Activated CD4-positive, alpha-beta T cell treated with anti-CD3 and anti-CD28 coated beads, Interleukin-2, amount 50 U/mL, for 4 hours (primary cell): ENCODE measurements at regions not wholly inside any gene's neighbourhood (a gene's known extent, or its start where the extent isn't known, plus 50 kb on each side); places are given as distances from the start of the nearest gene placed in this dataset.
A peak's percentile ranks its signal among the peaks of the same experiment; 100 is the strongest.

Experiments
- DNase-seq, 2 experiments: peaks; one replicate each; pipeline ENCODE4 v3.0.0-alpha.2; 2020

GRCh38 chr7:155182406-155182970 is 112.4 kb downstream of the HTR5A start:
- no peak for DNase-seq

GRCh38 chr7:155183655-155184054 is 113.5 kb downstream of the HTR5A start:
- DNase-seq = no peak

- no peak for DNase-seq
These were observed 112.8 kb upstream of the INSIG1 start for GRCh38 chr7:155184923-155185322.

- no peak for DNase-seq
These were observed 110.5 kb upstream of the INSIG1 start for GRCh38 chr7:155187061-155187785.

GRCh38 chr7:155188357-155188756 is 109.3 kb upstream of the INSIG1 start:
- DNase-seq = no peak

- no peak for DNase-seq
These were observed 108.7 kb upstream of the INSIG1 start for GRCh38 chr7:155188821-155189581.

- DNase-seq = no peak
These were observed 108.1 kb upstream of the INSIG1 start for GRCh38 chr7:155189590-155189989.

GRCh38 chr7:155190688-155191087 is 107.0 kb upstream of the INSIG1 start:
- DNase-seq = peak; percentile 61

- DNase-seq = no peak
These were observed 106.5 kb upstream of the INSIG1 start for GRCh38 chr7:155191137-155191536.

GRCh38 chr7:155191901-155192478 is 105.7 kb upstream of the INSIG1 start:
- no peak for DNase-seq

- DNase-seq = no peak
These were observed 104.6 kb upstream of the INSIG1 start for GRCh38 chr7:155192961-155193640.

GRCh38 chr7:155193716-155194115 is 104.0 kb upstream of the INSIG1 start:
- no peak for DNase-seq

- no peak for DNase-seq
These were observed 103.1 kb upstream of the INSIG1 start for GRCh38 chr7:155194382-155195140.

- DNase-seq = no peak
These were observed 101.6 kb upstream of the INSIG1 start for GRCh38 chr7:155195939-155196523.

GRCh38 chr7:155198196-155198892 is 99.3 kb upstream of the INSIG1 start:
- DNase-seq = no peak

- peak; percentile 26 to 38 for DNase-seq
These were observed 98.5 kb upstream of the INSIG1 start for GRCh38 chr7:155198901-155199845.

- no peak for DNase-seq
These were observed 96.2 kb upstream of the INSIG1 start for GRCh38 chr7:155201325-155202087.

GRCh38 chr7:155202106-155202871 is 95.4 kb upstream of the INSIG1 start:
- no peak for DNase-seq
